ENCODE measurements at regions not wholly inside any gene's neighbourhood (a gene's known extent, or its start where the extent isn't known, plus 50 kb on each side); places are given as distances from the start of the nearest gene placed in this dataset.
"Not testable (repeated sequence)": the region's sequence is repeated elsewhere in the genome, so short reads cannot be mapped to it uniquely, and the experiment has no call there.

- DNase-seq (ENCODE audit: low spot score): no peak
Measured at GRCh38 chr3:105223815-105224214, 142.9 kb upstream of the ALCAM start.

- no peak for DNase-seq (ENCODE audit: low spot score)
Measured at GRCh38 chr3:105228696-105229095, 138.0 kb upstream of the ALCAM start.

GRCh38 chr3:105232553-105232952 is 134.2 kb upstream of the ALCAM start:
- DNase-seq (ENCODE audit: low spot score): no peak

- no peak for DNase-seq (ENCODE audit: low spot score)
Measured at GRCh38 chr3:105233010-105233409, 133.7 kb upstream of the ALCAM start.

- DNase-seq (ENCODE audit: low spot score): no peak
Measured at GRCh38 chr3:105235221-105235620, 131.5 kb upstream of the ALCAM start.

GRCh38 chr3:105235785-105236184 is 130.9 kb upstream of the ALCAM start:
- no peak for DNase-seq (ENCODE audit: low spot score)

GRCh38 chr3:105238367-105238766 is 128.3 kb upstream of the ALCAM start:
- DNase-seq (ENCODE audit: low spot score): no peak

GRCh38 chr3:105243076-105243475 is 123.6 kb upstream of the ALCAM start:
- no peak for DNase-seq (ENCODE audit: low spot score)

- DNase-seq (ENCODE audit: low spot score): no peak
Measured at GRCh38 chr3:105246536-105246935, 120.2 kb upstream of the ALCAM start.

GRCh38 chr3:105253225-105253624 is 113.5 kb upstream of the ALCAM start:
- no peak for DNase-seq (ENCODE audit: low spot score)

GRCh38 chr3:105254154-105254553 is 112.6 kb upstream of the ALCAM start:
- no peak for DNase-seq (ENCODE audit: low spot score)

GRCh38 chr3:105255350-105255749 is 111.4 kb upstream of the ALCAM start:
- DNase-seq (ENCODE audit: low spot score): no peak

GRCh38 chr3:105259496-105259895 is 107.2 kb upstream of the ALCAM start:
- DNase-seq (ENCODE audit: low spot score): no peak

- no peak for DNase-seq (ENCODE audit: low spot score)
Measured at GRCh38 chr3:105260385-105260784, 106.3 kb upstream of the ALCAM start.

GRCh38 chr3:105274536-105274935 is 92.2 kb upstream of the ALCAM start:
- no peak for DNase-seq (ENCODE audit: low spot score)

GRCh38 chr3:105274958-105275357 is 91.8 kb upstream of the ALCAM start:
- no peak for DNase-seq (ENCODE audit: low spot score)

- peak; percentile 18 for DNase-seq (ENCODE audit: low spot score)
Measured at GRCh38 chr3:105277656-105278055, 89.1 kb upstream of the ALCAM start.

GRCh38 chr3:105278688-105279087 is 88.0 kb upstream of the ALCAM start:
- DNase-seq (ENCODE audit: low spot score): no peak

- no peak for DNase-seq (ENCODE audit: low spot score)
Measured at GRCh38 chr3:105281989-105282388, 84.7 kb upstream of the ALCAM start.

GRCh38 chr3:105284876-105285275 is 81.8 kb upstream of the ALCAM start:
- no peak for DNase-seq (ENCODE audit: low spot score)

GRCh38 chr3:105285653-105286241 is 81.0 kb upstream of the ALCAM start:
- DNase-seq (ENCODE audit: low spot score): no peak

- DNase-seq (ENCODE audit: low spot score): no peak
Measured at GRCh38 chr3:105293441-105293840, 73.3 kb upstream of the ALCAM start.

- DNase-seq (ENCODE audit: low spot score): not testable (repeated sequence)
Measured at GRCh38 chr3:105296182-105296822, 70.4 kb upstream of the ALCAM start.

- no peak for DNase-seq (ENCODE audit: low spot score)
Measured at GRCh38 chr3:105304487-105304886, 62.2 kb upstream of the ALCAM start.
